M059J (cell line): ENCODE measurements at regions not wholly inside any gene's neighbourhood (a gene's known extent, or its start where the extent isn't known, plus 50 kb on each side); places are given as distances from the start of the nearest gene placed in this dataset.
"Not testable (repeated sequence)": the region's sequence is repeated elsewhere in the genome, so short reads cannot be mapped to it uniquely, and the experiment has no call there.

Experiments
- DNase-seq: peaks from one replicate; pipeline ENCODE4 v3.0.0-alpha.2; 2012; ENCODE audit warnings: low read depth

DNA sequence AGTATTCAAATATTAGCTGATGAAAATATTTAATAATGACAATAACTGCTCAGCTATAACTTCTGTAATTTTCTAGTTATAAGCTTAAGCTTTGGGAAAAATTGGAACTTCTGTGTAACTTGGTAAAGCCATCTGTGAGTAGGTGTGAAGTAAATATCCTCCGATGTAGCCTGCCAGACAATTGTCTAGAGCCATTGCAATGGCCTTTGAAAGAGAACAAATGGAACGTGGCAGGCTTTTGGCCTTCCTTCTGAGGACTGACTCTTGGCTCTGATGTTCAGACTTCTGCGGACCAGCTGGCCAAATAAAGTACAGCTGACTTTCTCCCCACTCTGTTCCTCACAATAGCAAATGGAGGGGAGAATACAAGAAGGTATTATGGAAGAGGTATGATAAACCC, 203.4 kb upstream of the NMUR2 start:
- DNase-seq = no peak

DNA sequence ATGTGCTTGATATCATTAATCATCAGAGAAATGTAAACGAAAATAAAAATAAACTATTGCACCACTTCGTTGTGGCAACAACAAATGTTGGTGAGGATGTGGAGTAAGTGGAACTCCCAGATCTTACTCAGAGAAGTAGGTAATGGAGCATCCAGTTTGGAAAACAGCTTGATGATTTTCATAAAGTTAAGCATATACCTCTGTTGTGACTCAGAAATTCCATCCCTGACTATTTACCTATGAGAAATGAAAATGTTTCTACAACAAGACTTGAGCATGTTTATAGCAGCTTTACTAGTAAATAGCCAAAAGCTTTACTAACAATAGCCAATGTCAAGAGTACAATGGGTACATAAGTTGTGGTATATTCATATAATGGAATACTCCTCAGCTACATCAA, 214.7 kb upstream of the NMUR2 start:
- DNase-seq = no peak

DNA sequence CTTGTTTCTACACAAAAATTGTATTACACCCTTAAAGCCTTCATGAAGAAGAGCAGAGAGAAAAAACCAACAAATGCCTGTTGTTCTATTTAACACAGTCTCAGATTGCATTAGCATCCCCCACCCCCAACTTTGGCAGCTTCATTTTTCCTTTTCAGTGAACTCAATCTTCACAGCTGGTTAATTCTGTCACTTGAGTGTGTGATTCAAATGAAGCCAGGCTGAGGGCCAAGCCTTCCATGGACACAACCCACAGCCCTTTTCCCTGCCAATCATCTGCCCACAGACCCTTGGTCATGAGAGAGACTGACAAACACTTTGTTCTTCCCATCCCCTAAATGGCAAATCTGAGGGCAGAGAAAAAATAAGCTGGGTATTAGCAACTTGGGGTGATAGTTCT, 217.5 kb upstream of the NMUR2 start:
- DNase-seq = no peak

DNA sequence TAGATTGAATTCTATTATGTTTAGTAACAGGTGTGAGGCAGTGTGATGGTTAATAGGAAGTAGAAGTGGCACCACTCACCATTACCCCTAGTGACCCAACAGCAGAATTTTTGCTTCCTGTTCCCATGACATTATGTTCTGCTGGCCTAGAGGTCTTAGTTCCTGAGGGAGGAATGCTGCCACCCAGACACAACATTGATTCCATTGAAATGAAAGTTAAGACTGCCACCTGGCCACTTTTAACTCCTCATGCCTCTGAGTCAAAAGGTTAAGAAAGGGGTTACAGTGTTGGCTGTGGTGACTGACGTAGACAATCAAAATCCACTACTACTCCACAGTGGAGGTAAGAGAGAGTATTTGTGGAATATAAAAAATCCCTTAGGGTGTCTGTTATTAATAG, 218.9 kb upstream of the NMUR2 start:
- no peak for DNase-seq

DNA sequence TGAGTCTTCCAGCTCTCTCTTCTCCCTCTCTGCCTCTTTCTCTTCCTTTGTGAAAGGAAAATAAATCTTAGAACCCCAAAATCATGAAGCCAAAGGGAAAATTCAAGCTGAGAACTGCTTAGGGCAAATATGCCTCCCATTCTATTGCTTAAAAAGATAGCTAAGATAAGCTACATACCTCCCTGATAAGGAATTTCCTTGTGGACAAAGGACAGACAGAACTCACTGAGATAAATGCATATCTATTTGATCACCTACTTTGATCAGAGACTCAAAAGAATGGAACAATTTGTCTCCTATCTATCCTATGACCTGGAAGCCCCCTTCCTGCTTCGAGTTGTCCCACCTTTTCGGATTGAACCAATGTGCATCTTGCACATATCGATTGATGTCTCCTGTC, 220.6 kb upstream of the NMUR2 start:
- no peak for DNase-seq

DNA sequence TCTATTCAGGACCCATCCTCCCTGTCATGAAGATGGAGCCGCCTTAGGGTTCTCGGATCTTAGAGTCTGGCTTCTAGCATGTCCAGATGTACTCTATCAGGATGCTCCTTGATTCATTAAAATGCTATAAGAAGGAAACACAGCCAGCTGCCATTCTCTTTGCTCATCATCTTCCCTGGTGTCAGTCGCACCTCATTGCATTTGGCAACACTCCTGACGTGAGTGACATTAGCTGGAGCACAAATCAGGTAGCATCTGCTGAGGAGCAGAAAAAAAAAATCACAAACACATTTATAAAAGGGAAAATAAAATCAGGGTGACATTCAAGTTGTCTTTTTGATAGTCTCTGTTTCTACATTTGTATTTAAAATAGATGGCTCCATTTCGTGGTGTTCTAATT, 226.1 kb upstream of the NMUR2 start:
- DNase-seq = no peak

DNA sequence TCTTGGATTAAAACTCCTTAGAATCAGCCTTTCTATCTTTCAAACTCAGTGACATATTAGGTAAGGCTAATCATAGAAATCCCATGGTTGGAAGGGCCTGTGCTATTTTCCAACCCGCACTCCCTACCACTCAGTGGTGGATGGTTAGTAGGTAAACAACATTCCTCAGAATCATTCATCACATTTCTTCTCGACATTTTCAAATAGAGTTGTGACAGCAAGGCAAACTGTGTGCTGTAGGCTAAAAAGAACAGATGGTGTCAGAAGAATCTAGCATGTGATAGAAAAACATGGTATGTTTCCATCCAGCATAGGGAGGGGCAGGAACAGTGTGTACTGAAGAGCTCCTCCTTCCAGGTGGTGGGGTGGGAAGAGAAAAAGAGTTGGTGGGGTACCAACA, 227.3 kb upstream of the NMUR2 start:
- no peak for DNase-seq

DNA sequence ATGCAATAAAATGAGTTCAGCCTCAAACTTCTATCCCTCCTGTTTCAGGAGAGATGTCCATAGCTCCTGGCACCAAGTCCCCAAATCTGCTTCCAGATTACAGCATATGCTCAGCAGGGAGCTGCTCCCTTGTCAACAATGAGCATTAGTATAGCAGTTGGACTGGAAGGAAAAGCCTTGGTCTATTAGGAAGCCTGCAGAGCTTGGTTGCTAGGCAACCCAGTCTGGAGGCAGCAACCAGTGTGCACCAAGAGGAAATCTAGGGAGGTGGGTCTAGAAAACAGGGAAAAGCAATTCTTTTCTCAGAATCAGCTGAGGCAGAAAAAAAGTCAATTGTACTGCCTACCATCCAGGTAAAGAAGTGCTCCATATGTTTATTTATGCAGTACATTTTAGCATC, 229.5 kb upstream of the NMUR2 start:
- DNase-seq = no peak

DNA sequence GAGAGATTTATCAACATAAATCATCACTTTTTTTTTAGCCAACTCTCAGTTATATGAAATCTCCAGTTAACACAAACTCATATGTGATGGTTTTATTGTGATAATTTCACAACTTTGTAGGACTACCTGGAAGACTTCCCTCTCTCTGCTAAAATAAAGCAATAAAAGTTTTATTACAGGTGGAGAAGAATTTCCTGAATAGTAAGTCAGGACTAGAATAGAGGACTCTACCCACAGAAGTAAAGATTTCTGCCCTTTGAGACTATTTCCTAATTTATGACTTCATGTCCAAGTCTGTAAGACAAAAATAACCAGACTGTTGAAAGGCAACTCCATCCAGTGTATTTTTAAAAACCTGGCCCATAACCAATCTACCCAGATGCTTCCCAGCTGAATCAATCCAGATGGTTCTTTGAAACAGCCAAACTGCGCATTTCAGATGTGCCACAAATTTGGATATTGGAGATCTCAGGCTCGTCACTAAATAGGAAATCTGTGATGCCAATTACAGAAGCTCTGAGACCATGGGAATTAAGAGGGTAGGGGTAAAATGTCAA, 234.0 kb upstream of the NMUR2 start:
- DNase-seq = no peak

DNA sequence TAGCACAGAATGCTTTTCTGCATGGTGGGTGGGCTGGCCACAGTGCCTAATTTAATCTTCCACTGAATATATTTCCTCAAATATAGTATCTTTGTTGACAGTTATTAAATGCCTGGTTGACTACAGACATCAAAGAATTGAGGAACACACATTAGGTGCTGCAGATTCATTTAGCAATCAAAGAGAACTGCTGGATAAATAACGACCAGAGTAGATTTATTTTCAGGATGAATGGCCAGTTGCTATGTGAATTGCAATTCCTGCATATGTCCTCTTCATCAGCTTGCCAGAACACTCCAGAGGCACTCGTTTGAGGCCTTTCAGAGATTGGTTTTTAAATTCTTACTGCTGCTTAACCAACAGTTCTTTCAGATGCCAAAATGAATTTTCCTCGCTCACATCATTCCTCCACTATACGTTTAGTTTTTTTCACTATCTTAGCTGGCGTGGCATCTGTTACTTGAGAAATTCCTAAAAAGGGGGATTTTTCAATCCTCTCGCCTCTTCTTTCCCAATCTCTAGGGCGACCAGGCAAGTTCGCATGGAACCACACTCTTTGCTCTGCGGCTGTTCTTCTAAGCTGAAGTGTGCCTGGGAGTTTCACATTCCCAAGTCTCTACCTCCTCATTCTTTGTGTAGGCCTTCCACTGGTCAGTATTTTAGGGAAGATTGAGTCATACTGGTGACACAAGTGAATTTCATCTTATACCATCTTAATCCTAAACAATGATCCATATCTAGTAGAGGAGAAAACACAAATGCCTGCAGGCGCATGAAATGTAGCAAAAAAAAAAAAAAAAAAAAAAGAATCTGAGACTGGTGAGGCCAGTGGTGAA, 237.1 kb upstream of the NMUR2 start:
- DNase-seq = no peak

DNA sequence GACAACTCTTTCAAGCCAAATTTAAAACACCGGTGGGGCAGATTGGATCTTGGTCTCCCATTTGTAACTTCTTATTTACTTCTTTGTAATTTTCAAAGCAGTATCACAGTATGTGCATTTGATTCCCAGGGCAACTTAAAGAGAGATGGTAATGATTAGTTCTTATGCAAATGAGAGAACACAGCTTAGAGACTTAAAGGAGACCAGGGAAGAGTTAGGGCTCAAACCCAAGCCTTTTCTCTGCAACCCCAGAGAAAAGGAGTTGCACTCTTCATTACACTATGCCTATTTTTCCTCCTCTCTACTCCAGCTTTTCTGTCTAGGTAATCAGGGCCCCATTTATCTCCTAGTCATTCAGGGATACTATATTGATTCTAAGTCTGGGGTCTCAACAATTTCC, 237.8 kb upstream of the NMUR2 start:
- DNase-seq = no peak

DNA sequence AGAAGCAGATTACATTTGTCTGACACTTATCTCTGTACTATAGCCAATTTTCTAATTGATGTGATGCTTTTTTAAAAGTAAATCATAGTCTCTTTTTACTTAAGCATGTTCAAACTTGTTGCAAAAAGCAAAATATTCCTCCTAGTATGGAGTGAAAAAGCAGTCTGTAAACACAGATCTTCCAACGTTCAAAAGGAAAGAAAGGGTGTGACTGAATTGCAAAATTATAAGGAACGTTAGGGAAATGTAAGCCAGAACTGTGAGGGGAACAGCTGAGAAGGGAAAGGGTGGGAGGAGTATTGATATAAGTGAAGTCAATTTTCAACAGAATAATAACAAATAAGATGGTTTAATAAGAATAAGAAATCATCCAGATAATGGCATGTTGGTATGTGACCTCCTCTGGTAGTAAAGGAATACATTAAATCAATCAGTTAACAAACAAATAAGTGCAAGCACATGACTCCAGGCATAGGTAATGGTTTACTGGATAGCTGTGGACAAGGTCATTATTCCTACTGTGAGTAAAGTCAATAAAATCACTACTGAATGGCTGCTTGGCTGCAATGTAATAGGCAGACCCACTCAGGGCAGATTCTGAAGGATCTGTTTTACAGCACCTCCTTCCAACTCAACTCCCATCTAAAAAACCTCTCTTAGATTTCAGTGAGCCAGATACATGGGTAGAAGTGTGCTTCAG, 239.1 kb upstream of the NMUR2 start:
- DNase-seq = no peak

DNA sequence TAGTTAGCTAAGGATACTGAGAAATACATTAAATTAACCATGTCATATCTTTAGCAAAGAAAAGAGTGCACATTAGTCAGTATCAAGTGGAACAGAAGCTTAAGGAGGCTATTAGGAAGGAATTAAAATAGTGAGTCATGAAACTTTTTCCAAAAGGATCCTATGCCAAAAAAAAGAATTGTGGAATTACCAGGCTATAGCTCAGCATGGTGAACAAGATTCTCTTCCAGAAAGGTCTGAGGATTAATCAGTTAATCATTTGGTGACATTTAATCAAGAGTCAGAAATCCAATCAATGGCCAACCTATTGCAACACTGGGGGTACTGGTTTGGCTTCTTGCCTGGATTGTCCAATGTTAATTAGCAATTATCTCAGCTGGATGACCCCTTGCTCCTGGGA, 244.5 kb upstream of the NMUR2 start:
- no peak for DNase-seq

DNA sequence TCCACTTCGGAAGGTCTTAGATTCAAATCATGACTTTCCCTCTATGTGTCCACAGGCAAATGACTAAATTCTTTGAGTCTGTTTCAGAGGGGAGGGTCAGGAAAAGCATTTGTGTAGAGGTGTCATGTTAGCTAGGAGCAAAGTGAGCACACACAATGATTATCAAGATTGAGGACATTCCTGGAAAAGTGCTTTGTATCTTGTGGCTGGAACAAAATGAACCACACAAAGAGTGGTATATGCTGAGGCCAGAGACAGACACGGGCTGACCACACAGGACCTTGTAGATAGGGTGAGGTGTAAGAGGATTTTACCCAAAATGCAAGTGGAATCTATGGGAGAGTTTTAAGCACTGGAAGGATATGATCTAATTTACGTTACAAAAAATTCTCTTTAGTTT, 245.3 kb upstream of the NMUR2 start:
- no peak for DNase-seq

DNA sequence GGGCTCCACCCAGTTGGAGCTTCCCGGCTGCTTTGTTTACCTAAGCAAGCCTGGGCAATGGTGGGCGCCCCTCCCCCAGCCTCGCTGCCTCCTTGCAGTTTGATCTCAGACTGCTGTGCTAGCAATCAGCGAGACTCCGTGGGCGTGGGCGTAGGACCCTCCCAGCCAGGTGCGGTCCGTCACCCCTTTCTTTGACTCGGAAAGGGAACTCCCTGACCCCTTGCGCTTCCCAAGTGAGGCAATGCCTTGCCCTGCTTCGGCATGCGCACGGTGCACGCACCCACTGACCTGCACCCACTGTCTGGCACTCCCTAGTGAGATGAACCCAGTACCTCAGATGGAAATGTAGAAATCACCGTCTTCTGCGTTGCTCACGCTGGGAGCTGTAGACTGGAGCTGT, 254.4 kb upstream of the NMUR2 start:
- not testable (repeated sequence) for DNase-seq

DNA sequence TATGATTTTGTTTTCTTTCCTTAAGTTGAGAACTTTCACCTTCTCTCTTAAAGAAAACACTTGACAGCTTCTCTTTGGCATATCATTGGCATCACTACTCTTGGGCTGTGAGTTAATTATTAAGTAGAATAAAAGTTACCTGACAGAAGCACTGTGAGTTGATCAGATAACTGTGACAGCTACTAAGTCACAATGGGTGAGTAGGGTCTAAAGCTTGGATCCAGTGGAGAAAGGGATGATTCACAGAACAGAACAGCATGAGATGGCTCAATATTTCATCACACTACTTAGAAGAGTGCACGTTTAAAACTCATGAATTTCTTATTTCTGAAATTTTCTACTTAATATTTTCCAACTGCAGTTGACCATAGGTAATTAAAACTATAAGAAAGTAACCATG, 268.5 kb upstream of the NMUR2 start:
- DNase-seq = no peak

DNA sequence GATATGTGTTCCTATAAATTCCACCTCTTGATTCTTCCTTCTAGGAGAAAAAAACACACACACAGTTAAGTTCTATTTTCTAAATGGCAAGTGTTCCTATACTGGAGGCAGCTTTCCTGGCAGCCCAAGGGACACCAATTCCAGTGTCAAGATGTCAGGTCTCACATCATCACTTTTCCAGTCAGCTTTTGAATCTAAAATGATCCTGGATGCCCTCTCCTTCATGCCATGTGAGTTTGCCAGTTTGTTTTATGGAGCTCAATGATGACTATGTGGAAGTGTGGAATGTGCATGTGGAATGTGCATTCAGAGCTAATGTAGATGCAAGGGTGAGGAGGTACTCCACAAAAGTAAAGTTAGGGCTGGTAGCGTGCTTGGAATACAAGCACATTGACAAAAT, 269.3 kb upstream of the NMUR2 start:
- DNase-seq = no peak

DNA sequence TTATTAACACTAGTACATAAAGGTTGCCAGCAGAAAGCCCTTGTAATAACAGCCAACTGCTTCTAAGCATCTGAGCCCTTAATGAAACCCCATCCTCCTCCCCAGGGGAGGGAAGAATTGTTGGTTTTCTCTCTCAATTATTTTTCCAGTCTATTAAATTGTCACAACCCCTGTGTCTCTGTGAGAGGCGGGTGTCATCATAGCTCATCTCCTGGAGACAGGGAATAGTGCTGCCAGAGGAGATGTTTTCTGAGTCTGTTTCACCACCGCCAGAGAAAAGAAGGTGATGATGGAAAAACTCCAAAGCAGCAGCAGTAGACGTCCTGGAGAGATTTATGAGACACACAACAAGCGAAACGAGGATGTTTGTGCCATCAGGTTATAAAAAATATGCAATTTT, 271.1 kb upstream of the NMUR2 start:
- no peak for DNase-seq

DNA sequence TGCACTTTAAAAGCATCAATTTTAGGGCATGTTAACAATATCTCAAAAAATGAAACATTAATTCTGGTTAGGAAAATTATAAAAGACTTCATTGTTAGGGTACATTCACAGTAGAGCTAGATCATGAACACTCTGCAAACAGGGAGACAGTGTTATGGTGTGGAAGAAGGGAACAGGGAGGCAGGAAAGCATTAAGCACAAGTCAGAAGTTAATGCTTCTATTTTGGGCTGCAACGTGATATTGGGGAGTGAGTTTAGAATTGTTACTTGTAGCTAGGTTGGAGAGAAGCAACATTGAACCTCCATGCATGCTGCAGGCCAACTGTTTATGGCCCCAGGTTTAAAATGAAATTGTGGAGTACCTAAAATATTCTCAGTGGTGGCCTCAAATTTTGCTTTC, 278.1 kb upstream of the NMUR2 start:
- DNase-seq = no peak

DNA sequence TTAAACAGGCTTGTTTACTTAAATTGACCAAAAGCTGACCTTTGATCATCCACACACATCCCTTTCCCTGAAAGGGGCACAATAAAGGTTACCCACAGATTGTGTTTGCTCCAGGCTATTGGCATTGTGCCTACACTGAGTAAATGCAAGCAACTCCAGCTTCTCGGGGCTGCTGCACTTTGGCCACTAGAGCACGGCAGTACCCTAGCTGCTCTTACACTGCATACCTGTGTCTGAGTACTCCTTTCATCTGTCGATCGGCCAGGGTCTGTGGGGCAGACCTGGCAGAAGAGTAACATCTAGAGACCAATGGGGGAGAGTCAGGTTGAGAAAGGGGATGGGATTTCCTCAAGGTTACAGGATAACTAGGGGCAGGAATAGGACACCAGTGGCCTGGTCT, 281.9 kb upstream of the NMUR2 start:
- DNase-seq = peak; percentile 18

DNA sequence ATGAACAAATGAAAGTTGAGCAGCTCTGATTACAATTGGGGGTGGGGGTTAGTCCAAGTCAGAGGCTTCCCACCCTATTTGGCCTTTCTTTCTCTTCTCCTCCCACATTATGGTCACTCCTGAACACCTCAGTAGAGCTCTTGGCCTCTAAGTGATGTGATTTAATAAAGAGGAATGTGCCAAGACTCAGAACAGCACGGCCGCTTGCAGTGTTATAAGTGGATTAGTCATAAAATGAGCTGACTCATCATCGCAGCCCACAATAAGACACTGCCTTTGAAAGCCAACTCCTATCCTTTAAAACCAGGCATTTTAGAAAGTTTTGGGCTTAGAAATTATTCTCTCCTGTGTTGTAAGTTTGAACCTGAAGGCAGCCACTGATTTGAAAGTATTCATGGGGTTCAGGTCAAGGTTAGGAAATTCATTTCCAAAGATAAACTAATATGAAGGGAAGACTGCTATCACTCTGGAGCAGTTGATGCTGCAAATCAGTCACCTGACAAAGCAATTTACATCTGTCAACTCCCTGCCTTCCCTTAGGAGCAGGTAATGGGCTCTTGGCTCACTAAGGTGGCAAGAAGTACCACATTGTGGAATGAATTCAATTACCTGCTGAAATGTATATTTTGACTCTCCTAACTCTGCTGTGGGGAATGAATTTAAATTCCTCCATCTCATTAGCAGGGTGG, 283.6 kb upstream of the NMUR2 start:
- DNase-seq = peak; percentile 89

DNA sequence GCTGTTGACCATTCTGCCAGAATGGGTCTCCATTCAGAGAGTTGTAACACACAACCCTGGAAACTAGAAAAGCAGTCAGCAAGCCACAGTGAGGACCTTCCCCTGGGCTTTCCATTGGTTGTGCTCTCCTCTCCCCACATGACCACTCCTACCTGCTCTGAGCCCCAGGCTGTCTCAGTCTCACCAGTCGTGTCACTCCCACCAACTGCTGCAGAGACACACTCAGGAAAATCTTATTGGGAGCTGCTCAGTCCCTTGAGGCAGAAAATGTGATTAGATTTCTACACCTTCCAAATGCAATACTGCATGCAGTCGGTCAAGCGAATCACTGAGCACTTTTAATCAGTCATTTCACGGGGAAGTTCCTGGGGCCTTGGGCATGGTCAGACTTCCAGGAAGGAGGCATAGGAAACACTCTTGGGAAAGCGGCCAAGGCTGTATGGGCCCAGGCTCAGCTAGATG, 284.2 kb upstream of the NMUR2 start:
- peak; percentile 21 for DNase-seq

DNA sequence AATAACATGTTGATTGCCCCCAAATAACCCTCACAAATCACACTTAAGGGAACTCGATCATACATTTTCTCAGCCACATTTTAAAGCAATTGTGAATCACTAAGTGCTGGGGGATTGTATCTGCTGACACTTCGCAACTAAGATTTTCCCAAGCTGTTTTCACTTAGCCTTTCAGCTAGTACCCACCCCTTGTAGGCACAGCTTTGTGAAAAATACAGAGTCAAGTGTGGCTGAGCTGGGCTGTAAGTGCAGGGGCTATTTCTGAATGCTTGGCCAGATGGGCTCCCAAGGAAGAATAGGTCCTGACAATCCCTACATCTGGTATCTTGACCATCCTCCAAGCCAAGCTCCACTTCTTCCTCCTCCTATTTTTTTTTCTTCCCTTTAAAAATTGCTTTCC, 289.2 kb upstream of the NMUR2 start:
- no peak for DNase-seq
